Fibroblast of skin of left biceps (primary cell): ENCODE measurements at regions not wholly inside any gene's neighbourhood (a gene's known extent, or its start where the extent isn't known, plus 50 kb on each side); places are given as distances from the start of the nearest gene placed in this dataset.
"Not testable (repeated sequence)": the region's sequence is repeated elsewhere in the genome, so short reads cannot be mapped to it uniquely, and the experiment has no call there.

Experiments used
- DNase-seq, 2 experiments: peaks; one replicate each; pipeline ENCODE4 v3.0.0-alpha.2; 2013; ENCODE audit warnings: low read depth in 2 of 2

DNA sequence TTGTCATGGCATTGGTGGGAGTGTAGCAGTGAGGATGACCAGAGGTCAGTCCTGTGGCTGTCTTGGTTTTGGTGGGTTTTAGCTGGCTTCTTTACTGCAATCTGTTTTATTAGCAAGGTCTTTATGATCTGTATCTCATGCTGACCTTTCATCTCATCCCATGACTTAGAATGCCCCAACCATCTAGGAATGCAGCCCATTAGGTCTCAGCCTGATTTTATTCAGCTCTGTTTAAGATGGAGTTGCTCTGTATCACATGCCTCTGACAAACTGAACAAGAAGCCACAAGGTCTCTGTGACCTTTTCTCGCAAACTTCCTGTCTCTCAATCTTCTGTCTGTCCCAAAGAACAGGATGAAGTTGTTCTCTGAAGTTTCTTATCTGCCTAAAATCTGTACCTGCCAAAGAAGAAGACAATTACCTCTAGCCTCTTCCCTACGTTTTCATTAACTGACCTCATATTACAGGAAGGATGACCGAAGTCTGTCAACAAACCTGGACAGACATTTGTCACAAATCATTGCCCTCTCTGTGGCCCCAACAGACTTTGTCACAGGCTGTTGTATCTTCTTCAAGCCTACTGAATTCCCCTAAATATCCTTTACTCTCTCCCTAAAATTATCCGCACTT, 284.2 kb upstream of the SEMA6A start:
- no peak for DNase-seq

GRCh38 chr5:116858020-116858419, 283.4 kb upstream of the SEMA6A start:
- DNase-seq = not testable (repeated sequence)

- no peak for DNase-seq
These were observed 281.6 kb upstream of the SEMA6A start for GRCh38 chr5:116856271-116856670.

GRCh38 chr5:116853992-116854391, 279.4 kb upstream of the SEMA6A start:
- no peak for DNase-seq

- DNase-seq = no peak
These were observed 274.4 kb upstream of the SEMA6A start for GRCh38 chr5:116848954-116849581.

DNA sequence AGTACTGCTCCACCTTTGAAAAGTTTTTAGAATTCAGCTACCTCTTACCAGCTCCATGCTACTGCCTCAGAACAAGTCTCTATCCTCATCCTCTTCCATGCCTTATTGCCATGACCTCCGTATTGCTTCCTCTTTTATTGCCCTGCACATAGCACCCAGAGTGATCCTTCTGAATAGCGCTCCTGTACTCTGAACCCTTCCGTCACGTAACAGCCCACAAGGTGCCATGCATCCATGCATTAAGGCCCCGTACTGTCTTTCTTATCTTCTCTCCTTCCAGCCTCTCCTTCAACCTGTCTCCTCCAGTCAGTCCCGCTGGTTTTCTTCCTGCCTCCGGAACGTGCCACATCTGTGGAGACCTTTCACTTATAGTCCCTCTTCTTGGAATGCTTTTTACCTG, 273.3 kb upstream of the SEMA6A start:
- DNase-seq = no peak

DNA sequence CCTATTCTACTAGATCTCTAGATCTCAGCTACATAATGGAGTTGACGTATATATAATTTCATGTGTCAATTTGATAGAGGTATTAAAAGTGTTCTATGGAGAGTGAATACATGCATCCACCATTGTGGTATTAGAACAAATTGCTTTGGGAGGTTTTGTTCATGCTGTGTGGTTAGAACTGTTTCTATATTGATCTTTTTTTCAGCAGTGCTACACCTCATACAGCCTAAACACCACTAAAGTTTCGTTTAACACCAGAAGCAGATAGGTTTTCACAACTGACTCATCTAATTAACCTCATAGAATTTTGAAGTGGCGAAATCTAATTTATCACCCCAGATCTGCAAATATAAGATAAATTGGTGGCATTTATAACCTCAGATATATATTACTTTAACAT, 269.4 kb upstream of the SEMA6A start:
- no peak for DNase-seq

GRCh38 chr5:116842514-116842961, 267.9 kb upstream of the SEMA6A start:
- DNase-seq = no peak

DNA sequence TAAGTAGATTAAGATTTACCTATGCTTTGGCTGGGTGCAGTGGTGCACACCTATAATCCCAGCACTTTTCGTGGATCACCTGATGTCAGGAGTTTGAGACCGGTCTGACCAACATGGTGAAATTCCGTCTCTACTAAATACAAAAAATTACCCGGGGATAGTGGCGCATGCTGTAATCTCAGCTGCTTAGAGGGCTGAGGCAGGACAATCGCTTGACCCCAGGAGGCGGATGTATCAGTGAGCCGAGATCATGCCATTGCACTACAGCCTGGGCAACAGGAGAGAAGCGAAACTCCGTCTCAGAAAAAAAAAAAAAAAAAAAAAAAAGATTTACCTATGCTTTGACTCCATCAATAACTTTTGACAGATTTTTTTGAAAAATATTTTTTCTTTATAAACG, 267.1 kb upstream of the SEMA6A start:
- DNase-seq = no peak

- DNase-seq = no peak
These were observed 263.5 kb upstream of the SEMA6A start for GRCh38 chr5:116838011-116838536.

DNA sequence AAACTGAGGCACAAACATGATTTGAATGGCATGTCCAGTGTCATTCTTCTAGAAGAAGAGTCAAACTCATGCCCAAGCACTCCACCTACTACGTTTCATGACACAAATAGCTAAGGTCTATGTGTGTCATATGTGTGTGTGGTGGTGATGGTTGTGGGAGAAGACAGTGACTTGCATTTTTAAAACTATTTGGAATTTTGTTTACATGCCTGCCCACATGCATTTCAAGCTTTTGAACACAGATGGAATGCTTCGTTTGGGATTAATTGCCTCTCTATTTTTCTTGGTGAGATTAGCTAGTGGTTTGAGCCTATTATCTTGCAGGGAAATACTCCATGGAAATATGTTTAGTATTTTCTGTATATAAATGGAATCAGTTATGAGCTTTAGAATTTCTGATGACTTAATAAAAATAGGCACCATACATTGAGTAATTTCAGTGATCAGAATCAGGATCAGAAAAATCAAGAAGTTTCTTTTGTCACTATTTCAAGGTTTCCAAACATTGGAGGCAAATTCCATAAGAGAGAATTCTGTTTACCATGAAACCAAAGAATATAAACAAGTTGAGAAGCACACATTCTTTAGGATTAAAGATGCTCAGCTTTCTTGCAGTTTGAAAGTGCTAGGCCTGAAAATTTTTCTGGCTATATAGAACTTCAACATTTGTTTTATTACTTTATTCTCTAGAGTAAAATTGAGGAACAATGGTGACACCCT, 260.3 kb upstream of the SEMA6A start:
- no peak for DNase-seq

DNA sequence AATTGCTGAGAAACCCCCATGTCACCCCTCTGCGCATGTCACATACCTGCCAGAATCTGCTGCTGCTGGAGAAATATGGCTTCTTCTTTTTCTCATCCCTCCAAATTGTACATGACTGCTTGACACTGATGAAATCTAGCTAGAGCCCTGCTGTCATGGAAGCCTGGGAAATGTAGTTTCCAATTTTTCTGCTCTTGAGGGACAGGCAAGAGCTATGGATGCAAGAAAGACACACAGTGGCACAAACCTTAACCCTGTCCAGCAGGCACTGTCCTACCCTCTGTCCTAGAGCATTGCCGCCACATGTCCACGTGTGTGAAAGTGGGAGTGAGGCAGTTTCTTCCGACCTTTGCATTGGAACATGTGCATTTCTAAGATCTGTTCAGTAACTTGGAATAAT, 255.5 kb upstream of the SEMA6A start:
- no peak for DNase-seq

- DNase-seq = no peak
These were observed 252.5 kb upstream of the SEMA6A start for GRCh38 chr5:116827078-116827477.

DNA sequence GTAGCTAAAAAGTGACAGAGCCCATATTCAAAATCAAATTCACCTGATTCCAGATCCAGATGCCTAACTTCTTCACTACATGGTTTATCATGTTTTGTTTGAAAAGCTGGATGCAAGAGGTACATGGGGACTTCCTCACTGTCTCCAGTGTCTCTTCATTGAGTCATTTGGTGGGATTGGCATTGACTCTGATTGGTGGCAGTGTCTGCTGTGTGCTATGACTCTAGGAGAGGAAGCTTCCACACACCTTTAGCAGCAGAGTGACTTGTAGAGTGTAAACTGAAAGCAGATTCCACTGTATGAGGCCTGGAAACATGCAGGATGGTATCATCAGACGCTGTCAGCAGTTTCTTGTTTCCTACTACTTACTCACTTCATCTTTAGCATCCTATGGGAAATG, 250.9 kb upstream of the SEMA6A start:
- DNase-seq = no peak

DNA sequence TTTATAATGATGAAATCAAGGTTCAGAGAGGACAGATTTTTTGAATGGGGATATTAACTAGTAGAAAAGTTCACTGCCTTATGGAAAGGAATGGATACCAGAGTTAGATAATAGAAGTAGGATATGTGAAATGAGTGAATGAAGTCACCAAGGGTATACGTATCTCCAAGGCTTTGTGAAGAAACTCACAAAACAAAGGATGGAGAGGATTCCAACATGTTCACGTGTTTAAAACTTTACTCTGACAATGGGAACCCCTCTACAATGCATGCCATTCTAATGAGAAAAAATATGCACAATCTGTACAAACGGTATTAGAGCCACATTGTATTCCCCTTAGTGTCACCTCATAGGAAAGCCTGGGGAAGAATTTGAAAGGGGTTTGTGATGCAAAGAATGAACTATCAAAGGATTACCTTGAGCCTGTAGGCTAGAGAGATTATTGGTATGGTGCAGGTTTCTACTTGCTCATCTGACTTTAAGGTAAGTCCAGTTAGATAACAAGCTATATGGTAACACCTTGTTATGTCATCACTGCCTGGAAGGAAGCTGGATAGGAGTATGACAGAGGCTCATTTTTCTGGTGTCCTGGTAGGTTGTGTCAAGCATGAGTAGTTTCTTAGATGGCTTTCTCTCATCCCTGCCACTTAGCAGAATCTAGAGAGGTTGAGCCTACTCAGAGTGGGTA, 250.3 kb upstream of the SEMA6A start:
- no peak for DNase-seq

- DNase-seq = no peak
These were observed 240.2 kb upstream of the SEMA6A start for GRCh38 chr5:116814626-116815385.

- no peak for DNase-seq
These were observed 239.3 kb upstream of the SEMA6A start for GRCh38 chr5:116813906-116814305.

- DNase-seq = no peak
These were observed 238.7 kb upstream of the SEMA6A start for GRCh38 chr5:116813356-116813755.

DNA sequence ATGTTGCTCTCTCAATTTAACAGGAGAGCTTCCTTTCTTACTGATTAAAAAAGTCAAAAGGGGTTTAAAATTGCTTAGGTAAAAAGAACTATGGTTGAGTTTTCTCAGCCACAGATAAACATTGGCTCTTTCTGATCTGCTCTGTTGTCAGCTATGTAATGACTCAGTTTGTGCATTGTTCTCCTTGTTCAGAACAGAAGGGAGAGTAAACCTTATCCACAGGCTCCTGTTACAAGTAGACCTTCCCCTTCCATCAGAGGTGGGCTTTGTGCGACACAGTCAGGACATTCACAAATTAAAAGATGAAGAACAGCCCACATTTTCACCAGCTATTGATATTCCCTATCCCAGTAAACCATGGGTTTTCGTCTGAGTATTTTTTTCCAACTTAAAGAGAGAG, 236.3 kb upstream of the SEMA6A start:
- no peak for DNase-seq

GRCh38 chr5:116806836-116807235, 232.2 kb upstream of the SEMA6A start:
- no peak for DNase-seq

- DNase-seq = no peak
These were observed 224.8 kb upstream of the SEMA6A start for GRCh38 chr5:116799401-116799800.

DNA sequence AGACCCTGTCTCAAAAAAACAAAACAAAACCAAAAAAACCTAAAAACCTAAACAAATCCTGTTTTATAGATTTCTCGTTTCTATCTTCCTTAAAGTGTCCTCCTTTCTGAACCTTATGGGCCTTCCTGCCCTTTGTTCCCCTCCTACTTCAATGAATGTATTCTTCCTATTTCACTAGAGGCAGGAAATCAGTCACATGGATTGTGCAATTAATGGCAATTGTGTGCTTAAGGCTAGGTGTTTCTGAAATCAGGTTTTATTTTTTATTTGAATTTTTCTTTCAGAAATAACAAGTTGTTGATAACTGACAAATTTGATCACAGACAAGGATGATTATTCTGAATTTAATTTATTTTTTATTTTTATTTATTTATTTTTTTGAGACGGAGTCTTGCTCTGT, 220.6 kb upstream of the SEMA6A start:
- DNase-seq = no peak
